ENCODE measurements at regions not wholly inside any gene's neighbourhood (a gene's known extent, or its start where the extent isn't known, plus 50 kb on each side); places are given as distances from the start of the nearest gene placed in this dataset.
"Not testable (repeated sequence)": the region's sequence is repeated elsewhere in the genome, so short reads cannot be mapped to it uniquely, and the experiment has no call there.

DNA sequence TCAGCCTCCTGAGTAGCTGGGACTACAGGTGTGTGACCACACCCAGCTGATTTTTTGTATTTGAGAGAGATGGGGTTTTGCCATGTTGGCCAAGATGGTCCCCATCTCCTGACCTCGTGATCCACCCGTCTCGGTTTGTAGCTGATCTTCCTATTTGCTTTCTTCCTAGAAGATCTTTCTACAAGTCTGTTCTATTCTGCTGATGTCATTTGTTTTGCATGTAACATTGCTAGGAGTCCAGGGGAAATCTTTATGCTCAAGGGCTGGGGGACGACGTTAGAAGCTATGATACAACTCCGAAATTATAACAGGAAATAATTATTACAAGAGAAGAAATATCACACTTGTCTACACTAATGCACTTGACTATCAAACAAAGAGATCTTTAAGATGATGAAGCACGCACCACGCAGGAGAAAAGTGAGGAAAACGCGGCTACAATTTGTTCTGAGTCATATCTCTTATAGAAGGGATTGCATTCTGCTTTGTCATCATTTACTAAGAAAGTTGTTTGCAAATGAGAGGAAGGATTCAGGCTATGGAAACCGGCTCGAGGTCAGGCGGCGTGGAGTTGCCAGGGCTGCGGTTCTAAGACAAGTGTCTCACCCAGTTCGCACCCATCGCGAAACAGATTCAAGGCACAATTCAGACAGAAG, 103.0 kb upstream of the CARD11 start:
- Mint-ChIP-seq H3K9me3 (ENCODE audit: low read depth) (no peaks in the 10 kb centered on the region), H3K27me3 (no peaks in the 10 kb centered on the region)

DNA sequence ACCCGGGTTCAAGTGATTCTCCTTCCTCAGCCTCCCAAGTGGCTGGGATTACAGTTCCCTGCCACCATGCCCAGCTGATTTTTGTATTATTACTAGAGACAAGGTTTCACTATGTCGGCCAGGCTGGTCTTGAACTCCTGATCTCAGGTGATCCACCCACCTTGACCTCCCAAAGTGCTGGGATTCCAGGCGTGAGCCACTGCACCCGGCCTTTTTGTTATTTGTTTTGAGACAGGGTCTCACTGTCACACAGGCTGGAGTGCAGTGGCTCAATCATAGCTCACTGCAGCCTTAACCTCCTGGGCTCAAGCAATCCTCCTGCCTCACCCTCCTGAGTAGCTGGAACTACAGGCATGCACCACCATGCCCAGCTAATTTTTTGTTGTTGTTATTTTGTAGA, 104.8 kb upstream of the CARD11 start:
- peaks cover 27% of the 10 kb centered on the region for H3K4me1 Mint-ChIP-seq (ENCODE audit: low read depth)

More for the DNA sequence above, 103.0 kb upstream of the CARD11 start:
- Mint-ChIP-seq H3K36me3 (ENCODE audit: insufficient read depth) (no peaks in the 10 kb centered on the region), H3K4me1 (ENCODE audit: low read depth) (peaks cover 30% of the 10 kb centered on the region), H3K4me3 (ENCODE audit: low read depth) (no peak overlapping the region), H3K27ac (peak overlapping the region; percentile 15)
- TF ChIP-seq, protein P1, sequence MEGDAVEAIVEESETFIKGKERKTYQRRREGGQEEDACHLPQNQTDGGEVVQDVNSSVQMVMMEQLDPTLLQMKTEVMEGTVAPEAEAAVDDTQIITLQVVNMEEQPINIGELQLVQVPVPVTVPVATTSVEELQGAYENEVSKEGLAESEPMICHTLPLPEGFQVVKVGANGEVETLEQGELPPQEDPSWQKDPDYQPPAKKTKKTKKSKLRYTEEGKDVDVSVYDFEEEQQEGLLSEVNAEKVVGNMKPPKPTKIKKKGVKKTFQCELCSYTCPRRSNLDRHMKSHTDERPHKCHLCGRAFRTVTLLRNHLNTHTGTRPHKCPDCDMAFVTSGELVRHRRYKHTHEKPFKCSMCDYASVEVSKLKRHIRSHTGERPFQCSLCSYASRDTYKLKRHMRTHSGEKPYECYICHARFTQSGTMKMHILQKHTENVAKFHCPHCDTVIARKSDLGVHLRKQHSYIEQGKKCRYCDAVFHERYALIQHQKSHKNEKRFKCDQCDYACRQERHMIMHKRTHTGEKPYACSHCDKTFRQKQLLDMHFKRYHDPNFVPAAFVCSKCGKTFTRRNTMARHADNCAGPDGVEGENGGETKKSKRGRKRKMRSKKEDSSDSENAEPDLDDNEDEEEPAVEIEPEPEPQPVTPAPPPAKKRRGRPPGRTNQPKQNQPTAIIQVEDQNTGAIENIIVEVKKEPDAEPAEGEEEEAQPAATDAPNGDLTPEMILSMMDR (IDR thresholded peaks at IDR 0.05; ENCODE audit: unreplicated experiment) = no peak
- DNase-seq (ENCODE audit: low spot score, unreplicated experiment) = no peak

DNA sequence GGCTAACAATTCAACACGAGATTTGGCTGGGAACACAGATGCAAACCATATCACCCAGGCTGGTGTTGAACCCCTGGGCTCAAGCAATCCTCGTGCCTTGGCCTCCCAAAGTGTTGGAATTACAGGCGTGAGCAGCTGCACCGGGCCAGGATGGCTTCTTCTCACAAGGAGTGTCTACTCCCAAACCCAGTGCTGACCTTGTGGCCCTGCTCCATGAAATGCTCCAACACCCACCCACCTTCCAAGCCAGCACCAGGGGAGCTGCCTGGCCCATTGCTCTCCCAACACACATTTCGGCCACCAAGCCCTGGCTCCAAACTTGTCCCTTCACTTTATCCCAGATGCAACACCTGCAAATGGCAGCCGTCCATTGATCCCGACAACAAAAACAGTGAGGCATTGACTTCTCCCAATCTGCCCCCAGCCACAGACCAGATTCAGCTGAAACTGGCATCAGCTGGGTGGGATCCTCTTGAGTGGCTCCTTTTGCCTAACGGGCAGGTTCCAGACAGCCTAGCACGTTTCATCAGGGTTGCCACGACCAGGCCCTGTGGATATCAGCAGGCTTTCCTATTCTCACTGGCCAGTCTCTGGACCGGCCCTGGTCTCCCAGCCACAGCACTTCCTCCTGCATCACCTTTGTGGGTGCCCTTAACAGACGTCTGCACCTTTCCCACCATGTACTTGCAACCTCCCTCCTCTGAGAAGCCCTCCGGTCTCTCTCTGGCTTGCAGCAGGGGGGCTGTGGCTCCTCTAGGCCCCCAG, 105.7 kb upstream of the CARD11 start:
- TF ChIP-seq, protein P1 (IDR thresholded peaks at IDR 0.05; ENCODE audit: unreplicated experiment) = no peak
- no peak for DNase-seq (ENCODE audit: low spot score, unreplicated experiment)
- Mint-ChIP-seq H3K4me1 (ENCODE audit: low read depth) (peaks cover 25% of the 10 kb centered on the region), H3K36me3 (ENCODE audit: insufficient read depth) (no peaks in the 10 kb centered on the region), H3K4me3 (ENCODE audit: low read depth) (no peak overlapping the region), H3K9me3 (ENCODE audit: low read depth) (no peaks in the 10 kb centered on the region), H3K27ac (no peak overlapping the region), H3K27me3 (no peaks in the 10 kb centered on the region)

More for the DNA sequence above, 104.8 kb upstream of the CARD11 start:
- DNase-seq (ENCODE audit: low spot score, unreplicated experiment); H3K27me3 Mint-ChIP-seq; H3K9me3 Mint-ChIP-seq (ENCODE audit: low read depth); H3K36me3 Mint-ChIP-seq (ENCODE audit: insufficient read depth); H3K27ac Mint-ChIP-seq; H3K4me3 Mint-ChIP-seq (ENCODE audit: low read depth): not testable (repeated sequence)

DNA sequence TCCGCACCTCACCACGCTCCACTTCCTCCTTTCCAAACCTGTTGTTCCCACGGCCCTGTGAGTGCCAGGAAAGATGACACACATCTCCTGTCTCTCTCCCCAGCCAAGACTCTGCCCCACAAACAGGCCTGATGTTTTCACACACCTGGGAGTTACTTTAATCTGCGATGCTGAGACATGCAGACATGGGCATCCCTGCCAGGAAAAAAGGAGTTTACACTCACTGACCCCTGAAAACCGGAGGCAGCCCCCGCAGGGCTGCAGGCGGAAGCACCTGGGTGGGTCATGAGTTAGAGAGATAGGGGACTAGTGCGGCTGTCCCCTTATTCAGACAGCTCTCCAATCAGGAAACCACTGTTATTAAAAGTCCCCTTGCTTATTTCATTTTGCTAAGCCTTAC, 106.4 kb upstream of the CARD11 start:
- DNase-seq (ENCODE audit: low spot score, unreplicated experiment) = no peak
- TF ChIP-seq, protein P1 (IDR thresholded peaks at IDR 0.05; ENCODE audit: unreplicated experiment) = no peak
- H3K9me3 Mint-ChIP-seq (ENCODE audit: low read depth) = peaks cover 5% of the 10 kb centered on the region
- H3K36me3 Mint-ChIP-seq (ENCODE audit: insufficient read depth) = peaks cover 2% of the 10 kb centered on the region
- H3K27ac Mint-ChIP-seq = no peak overlapping the region
- peaks cover 20% of the 10 kb centered on the region for H3K4me1 Mint-ChIP-seq (ENCODE audit: low read depth)
- H3K27me3 Mint-ChIP-seq = no peaks in the 10 kb centered on the region
- no peak overlapping the region for H3K4me3 Mint-ChIP-seq (ENCODE audit: low read depth)

DNA sequence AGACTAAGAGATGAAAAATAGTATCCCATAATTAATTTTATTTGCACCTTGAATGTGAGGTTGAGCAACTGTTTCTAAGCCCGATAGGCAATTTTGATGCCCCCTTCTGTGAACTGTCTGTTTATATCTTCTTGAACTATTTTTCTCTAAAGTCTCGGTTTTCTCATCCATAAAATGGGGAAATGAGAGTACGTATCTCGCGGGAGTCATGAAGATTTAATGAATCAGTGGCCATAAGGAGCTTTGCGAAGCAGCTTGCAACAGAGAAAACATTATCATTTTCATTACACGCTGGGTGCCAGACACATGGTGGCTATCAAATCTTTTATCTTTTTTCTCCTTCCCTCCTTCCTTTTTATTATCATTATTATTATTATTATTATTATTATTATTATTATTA, 108.1 kb upstream of the CARD11 start:
- H3K4me1 Mint-ChIP-seq (ENCODE audit: low read depth) = peaks cover 11% of the 10 kb centered on the region
- TF ChIP-seq, protein P1 (IDR thresholded peaks at IDR 0.05; ENCODE audit: unreplicated experiment) = no peak
- no peak for DNase-seq (ENCODE audit: low spot score, unreplicated experiment)
- peaks cover 6% of the 10 kb centered on the region for H3K9me3 Mint-ChIP-seq (ENCODE audit: low read depth)
- no peak overlapping the region for H3K27ac Mint-ChIP-seq
- H3K36me3 Mint-ChIP-seq (ENCODE audit: insufficient read depth) = peaks cover 2% of the 10 kb centered on the region
- H3K27me3 Mint-ChIP-seq = no peaks in the 10 kb centered on the region
- H3K4me3 Mint-ChIP-seq (ENCODE audit: low read depth) = no peak overlapping the region
